GM12892 (cell line): ENCODE measurements at regions not wholly inside any gene's neighbourhood (a gene's known extent, or its start where the extent isn't known, plus 50 kb on each side); places are given as distances from the start of the nearest gene placed in this dataset.

Experiments
- POLR2A ChIP-seq: IDR thresholded peaks from 2 replicates; pipeline ENCODE4 v1.6.1; 2011; ENCODE audit warnings: low read depth, low read length, control low read depth
- TAF1 ChIP-seq: IDR thresholded peaks from 2 replicates; pipeline ENCODE4 v1.6.1; 2011; ENCODE audit warnings: low read depth, mild to moderate bottlenecking, control low read depth, low read length, borderline replicate concordance

DNA sequence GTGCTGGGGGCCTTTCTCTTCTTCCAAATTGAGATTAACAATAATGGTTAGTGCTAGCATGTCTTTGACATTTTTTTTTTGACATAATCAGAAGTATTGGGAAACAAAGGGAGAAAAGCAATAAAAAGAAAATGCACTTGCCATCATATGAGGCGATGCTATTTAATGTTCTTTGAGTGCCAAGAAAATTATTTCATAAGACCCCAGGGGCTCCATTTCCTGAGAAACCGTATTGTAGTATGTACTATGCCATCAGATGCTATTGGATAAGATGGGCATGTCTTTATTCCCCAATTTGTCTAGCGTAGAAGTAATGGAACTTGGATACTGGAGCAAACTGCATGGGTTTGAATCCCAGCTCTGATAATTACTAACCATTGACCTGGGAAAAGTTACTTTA is 408.9 kb downstream of the ADRA2A start:
- TF ChIP-seq TAF1 (no peak), POLR2A (no peak)
